H54 (cell line): ENCODE measurements at regions not wholly inside any gene's neighbourhood (a gene's known extent, or its start where the extent isn't known, plus 50 kb on each side); places are given as distances from the start of the nearest gene placed in this dataset.

Source experiments
- DNase-seq: peaks from one replicate; pipeline ENCODE4 v3.0.0; 2011; ENCODE audit warnings: low spot score, mixed read lengths; ENCODE audit not compliant: insufficient read length
- FAIRE-seq: peaks from 3 replicates; lab custom pipeline; 2011; peaks lifted over from hg19 to GRCh38; lab: Jason Lieb, UNC
- POLR2A ChIP-seq: IDR thresholded peaks from 2 replicates; pipeline ENCODE4 v1.6.1; 2011; ENCODE audit warnings: low read depth, mild to moderate bottlenecking, low read length

DNA sequence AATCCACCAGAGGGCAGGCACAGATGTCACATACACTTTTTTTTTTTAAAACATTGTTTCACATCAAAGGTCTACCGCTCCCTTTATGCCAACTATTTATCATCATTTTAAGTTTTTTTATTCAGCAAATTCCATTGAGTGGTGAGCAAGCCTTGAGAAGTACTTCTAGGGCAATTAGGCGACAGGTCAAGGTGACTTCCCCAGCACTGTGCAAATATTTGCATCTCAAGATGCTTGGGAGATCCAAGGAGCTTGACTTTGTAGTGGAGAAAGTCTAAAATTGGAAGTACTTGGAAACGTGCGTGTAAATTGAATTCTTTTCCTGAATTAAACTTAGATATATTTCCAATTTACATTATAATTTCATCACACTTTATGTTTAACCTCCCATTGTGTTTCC lies 211.1 kb downstream of the ICE1 start:
- no peak for TF ChIP-seq POLR2A
- no peak for DNase-seq
- FAIRE-seq = no peak

- no peak for FAIRE-seq
Observed at GRCh38 chr5:5632678-5633077, 210.2 kb downstream of the ICE1 start.

DNA sequence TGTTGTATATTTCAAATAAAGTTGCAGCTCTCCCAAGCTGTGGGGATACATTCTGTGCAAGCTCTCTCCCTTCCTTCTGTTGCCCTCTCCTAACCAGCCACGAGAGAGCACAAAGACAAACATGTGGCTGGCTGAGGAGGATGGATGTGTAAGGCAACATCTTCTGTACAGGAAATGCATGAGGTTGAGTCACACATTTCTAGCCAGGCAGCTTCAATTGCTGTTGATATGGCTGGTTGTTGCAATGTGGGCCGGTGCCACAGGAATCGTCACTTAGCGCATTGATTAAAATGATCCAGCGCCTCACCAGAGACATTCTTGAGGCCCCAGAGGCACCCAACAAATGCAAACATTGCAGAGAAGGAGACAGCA lies 207.1 kb downstream of the ICE1 start:
- TF ChIP-seq POLR2A = no peak
- FAIRE-seq (no peak), DNase-seq (no peak)

More at GRCh38 chr5:5632678-5633077, 210.2 kb downstream of the ICE1 start:
- DNase-seq = no peak
- TF ChIP-seq POLR2A = no peak

GRCh38 chr5:5628866-5629606 lies 206.6 kb downstream of the ICE1 start:
- DNase-seq (no peak), FAIRE-seq (no peak)
- TF ChIP-seq POLR2A = no peak

DNA sequence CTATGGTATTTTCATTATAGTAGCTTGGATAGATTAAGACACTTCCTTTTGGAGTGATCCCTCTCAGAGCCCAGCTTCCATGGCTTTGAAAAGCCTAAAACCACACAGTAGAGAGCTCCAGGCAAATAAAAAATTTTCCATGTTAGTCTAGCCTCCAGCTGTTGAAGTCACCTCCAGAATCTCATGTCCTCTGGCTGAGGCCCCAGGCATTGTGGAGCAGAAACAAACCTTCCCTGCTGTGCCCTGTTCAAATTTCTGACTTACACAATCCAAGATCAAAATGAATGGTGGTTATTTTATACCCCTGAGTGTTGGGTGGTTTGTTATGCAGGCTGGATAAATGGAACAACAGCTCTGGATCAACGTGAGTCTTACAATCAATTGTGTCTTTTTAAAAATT lies 203.9 kb downstream of the ICE1 start:
- TF ChIP-seq POLR2A = no peak
- FAIRE-seq (no peak), DNase-seq (no peak)

- DNase-seq (no peak), FAIRE-seq (no peak)
- TF ChIP-seq POLR2A = no peak
Observed at GRCh38 chr5:5625491-5625890, 203.0 kb downstream of the ICE1 start.

DNA sequence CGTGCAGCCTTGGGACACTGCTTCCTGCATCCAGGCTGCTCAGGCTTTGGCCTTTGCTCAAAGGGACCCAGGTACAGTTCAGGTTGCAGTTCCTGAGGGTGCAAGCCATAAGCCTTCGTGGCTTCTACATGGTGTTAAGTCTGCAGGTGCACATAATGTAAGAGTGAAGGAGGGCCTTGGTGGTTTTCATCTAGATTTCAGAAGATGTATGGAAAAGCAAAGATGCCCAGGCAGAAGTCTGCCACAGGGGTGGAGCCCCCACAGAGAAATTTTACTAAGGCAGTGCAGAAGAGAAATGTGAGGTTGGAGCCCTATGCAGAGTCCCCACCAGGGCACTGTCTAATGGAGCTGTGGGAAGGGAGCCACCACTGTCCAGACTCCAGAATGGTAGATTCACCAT lies 200.9 kb downstream of the ICE1 start:
- no peak for DNase-seq
- TF ChIP-seq POLR2A = no peak
- no peak for FAIRE-seq

DNA sequence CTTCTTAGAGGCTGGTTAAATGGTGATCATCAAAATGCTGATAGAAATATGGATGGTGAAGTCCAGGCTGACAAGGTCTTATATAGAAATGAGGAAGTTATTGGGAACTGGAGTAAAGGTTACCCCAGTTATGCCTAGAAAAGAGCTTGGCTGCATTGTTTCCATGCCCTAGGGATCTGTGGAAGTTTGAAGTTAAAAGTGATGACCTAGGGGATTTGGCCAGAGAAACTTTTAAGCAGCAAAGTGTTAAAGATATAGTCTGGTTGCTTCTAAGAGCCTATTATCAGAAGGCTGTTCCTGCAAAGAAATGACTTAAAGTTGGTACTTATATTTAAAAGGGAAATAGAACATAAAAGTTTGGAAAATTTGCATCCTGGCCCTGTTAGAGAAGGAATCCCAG lies 200.3 kb downstream of the ICE1 start:
- no peak for TF ChIP-seq POLR2A
- FAIRE-seq (no peak), DNase-seq (no peak)

GRCh38 chr5:5619546-5619945 lies 197.1 kb downstream of the ICE1 start:
- FAIRE-seq (no peak), DNase-seq (no peak)
- TF ChIP-seq POLR2A = no peak

DNA sequence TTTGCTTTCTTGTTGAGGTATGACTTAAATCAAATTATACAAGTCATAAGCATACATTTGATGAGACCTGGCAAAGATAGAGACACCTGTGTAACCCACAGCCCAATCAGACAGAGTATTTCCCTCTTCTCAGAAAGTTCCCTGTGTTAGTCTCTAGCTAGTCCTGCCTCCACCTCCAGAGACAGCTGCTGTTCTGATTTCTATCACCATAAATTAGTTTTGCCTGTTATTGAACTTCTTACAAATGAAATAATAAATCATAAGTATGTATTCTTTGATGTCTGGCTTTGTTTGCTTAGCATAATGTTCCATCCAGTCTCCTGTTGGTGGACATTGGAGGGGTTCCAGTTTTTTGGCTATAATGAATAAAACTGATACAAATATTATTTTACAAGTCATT lies 194.5 kb downstream of the ICE1 start:
- no peak for TF ChIP-seq POLR2A
- DNase-seq (no peak), FAIRE-seq (peak; percentile 43)

GRCh38 chr5:5616247-5616895 lies 193.9 kb downstream of the ICE1 start:
- TF ChIP-seq POLR2A = no peak
- DNase-seq (no peak), FAIRE-seq (no peak)

GRCh38 chr5:5615569-5615968 lies 193.1 kb downstream of the ICE1 start:
- TF ChIP-seq POLR2A = no peak

GRCh38 chr5:5613261-5613990 lies 190.9 kb downstream of the ICE1 start:
- no peak for DNase-seq
- no peak for TF ChIP-seq POLR2A
- no peak for FAIRE-seq

More at GRCh38 chr5:5615569-5615968, 193.1 kb downstream of the ICE1 start:
- DNase-seq = no peak
- no peak for FAIRE-seq

DNA sequence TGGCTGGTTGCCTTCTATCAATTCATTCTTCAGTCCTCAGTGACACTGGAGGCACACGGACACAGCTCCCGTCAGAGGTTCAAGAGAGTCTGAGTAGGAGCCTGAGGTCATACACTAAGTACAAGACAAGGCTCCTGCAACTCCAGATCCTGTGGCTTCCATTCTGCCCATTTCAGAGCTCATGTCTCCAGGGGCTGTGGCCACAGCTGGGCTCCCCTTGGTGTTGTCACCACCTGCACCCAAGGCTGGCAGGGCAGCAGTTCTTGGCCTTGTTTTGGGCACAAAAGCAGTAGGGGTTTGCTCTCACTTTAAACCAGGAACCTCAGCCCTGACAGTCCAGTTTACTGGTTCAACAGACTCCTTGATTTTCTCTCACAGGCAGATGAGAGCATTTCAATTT lies 189.6 kb downstream of the ICE1 start:
- FAIRE-seq (no peak), DNase-seq (no peak)
- TF ChIP-seq POLR2A = no peak

DNA sequence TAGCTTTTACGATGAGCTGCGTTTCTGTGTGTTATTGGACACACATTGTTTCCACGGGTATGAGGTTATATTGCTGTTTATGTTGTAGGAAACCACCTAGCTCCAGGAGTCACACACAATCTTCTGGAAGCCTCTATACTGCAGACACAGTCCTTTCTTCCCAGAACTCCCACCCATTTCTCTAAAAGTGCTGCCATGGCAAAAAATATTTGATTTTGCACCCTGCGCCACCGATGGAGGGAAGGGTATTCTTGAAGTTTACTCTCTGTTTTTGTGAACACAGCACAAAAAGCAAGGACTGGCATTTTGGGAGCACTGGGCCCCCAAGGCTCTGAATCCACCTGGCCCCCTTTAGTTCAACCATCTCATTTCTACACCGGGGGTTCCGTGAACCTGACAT lies 187.5 kb downstream of the ICE1 start:
- DNase-seq = no peak
- FAIRE-seq = no peak
- no peak for TF ChIP-seq POLR2A
